ENCODE measurements at regions not wholly inside any gene's neighbourhood (a gene's known extent, or its start where the extent isn't known, plus 50 kb on each side); places are given as distances from the start of the nearest gene placed in this dataset.

- TF ChIP-seq CTCF (IDR thresholded peaks at IDR 0.05) (no peak), EP300 (IDR thresholded peaks at IDR 0.05) (no peak)
Observed at GRCh38 chr5:27814983-27815382, 776.6 kb upstream of the CDH9 start.
